HG02970 (cell line): ENCODE measurements at regions not wholly inside any gene's neighbourhood (a gene's known extent, or its start where the extent isn't known, plus 50 kb on each side); places are given as distances from the start of the nearest gene placed in this dataset.

ENCODE experiments used
- ATAC-seq: cut with Tn5 transposase; IDR thresholded peaks from one replicate; pipeline ENCODE4 v1.9.1; 2021; ENCODE audit warnings: mild to moderate bottlenecking, moderate library complexity, moderate number of reproducible peaks; ENCODE audit not compliant: unreplicated experiment, low FRiP score

DNA sequence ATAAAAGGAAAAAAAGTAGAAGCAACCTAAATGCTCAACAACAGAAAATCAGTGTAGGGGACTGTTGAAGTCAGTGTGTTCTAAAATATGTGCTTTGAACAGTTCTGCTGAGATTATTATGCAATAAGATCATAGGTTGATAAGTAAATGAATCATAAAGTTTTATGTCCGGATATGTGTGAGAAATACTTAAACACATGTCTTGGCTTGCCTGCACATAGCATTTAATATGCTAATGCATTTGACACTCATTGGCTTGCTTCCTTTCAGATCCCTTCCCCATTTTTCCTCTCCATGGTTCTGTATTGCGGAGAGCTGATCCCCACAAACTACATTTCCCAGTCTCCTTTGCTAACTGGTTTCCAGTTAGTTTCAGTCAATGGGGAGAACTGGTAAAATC is 573.8 kb upstream of the TBX3 start:
- ATAC-seq, result no peak

DNA sequence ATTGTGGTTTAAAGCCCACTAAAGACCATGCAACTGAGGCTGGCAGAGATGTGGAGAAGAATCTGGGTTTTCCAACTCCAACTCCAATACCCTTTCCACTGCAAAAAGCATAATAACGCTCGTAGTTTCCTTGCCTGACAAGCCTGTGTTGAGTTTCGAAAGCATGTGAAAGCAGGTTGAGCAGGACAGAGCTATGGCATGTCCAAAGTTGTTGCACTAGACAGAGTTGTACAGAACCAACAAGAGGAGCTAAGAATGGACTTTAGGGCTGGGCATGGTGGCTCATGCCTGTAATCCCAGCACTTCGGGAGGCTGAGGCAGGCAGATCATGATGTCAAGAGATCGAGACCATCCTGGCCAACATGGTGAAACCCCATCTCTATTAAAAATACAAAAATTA is 572.0 kb upstream of the TBX3 start:
- no peak for ATAC-seq

- no peak for ATAC-seq
Observed at GRCh38 chr12:115255257-115255656, 571.3 kb upstream of the TBX3 start.

GRCh38 chr12:115253049-115253448 is 569.1 kb upstream of the TBX3 start:
- no peak for ATAC-seq

DNA sequence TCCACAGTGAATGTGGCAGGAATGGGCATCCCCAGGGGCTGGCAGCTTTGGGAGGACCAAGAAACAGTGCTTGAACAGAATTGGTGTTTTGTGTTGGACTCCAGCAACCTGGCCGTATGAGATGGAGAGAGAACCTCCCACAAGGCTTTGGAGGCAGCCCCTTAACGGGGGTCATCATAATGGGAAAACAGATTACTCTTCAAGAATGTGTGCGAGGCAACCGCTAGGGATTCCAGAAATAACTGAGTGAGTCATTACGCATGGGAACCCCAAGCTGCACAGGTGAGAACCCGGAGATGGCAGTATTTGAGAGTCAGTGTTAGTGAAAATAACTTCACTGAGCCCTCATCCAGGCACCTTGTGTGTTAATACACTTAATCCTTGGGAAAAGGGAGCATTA is 567.8 kb upstream of the TBX3 start:
- ATAC-seq, result no peak

DNA sequence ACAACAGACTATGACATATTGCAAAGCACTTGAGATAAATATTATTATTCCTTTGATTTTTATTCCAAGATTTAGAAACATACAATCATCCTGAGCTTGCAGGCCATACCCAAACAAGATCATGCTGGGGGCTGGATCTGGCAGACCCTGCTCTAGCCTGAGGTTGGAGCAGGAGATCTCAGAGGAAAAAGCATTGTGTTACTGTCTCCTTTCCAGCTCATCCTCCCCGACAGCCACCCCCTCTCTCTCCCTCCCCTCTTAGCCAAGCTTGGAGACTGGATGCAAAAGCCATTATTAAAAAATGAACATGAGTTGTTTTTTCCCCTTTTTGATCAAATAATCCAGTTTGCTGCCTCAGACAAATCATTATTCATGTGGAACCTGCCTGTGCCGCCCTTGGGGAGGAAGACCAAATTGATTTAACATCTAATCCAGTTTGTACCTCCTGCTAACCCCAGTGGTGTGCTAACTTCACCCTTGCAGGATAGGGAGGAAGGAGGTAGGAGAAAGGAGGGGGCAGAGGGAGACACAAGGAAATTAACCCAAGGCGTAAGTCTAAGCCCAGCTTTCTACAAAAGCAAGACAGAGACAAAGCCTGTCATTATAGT is 565.8 kb upstream of the TBX3 start:
- no peak for ATAC-seq

DNA sequence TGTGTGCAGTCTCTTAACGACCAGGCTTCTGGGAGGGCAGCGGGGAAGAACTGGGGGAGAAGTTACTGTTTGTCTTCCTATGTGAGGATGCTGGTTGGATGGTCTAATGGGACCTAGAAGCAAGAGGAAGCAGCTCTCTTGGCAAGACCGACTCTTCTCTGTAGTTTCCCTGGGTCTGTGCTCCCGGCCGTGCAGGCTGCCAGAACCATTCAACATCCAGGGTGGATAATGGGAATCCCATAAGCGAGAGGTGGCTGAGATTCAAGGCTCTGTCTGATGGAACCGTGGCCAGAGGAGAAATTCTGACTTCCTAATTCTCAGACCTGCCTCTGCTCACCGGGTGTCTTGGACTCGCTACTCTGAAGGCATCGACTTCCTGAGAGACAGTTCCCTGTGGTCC is 561.0 kb upstream of the TBX3 start:
- ATAC-seq, result no peak

- ATAC-seq, result no peak
Observed at GRCh38 chr12:115243933-115244628, 560.1 kb upstream of the TBX3 start.

- no peak for ATAC-seq
Observed at GRCh38 chr12:115240251-115240650, 556.3 kb upstream of the TBX3 start.

DNA sequence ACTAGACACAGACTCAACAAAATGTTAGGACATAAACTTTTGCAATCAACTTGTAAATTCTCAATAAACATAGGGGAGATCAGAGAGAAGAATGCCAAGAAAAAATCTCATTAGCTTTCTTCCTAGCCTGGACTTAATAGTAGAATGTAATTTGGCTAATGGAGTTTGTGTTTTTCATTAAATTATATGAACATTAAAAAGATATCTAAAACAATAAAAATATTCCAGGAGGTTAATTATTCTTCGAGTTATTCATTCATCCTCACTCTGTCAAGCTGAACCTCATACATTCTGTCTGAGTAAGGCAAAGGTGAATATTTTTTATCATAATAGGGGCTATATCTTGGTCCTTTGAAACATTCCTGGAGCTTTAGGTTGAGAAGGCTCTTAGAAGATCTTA is 551.9 kb upstream of the TBX3 start:
- no peak for ATAC-seq

- ATAC-seq, result no peak
Observed at GRCh38 chr12:115233891-115234543, 550.0 kb upstream of the TBX3 start.

DNA sequence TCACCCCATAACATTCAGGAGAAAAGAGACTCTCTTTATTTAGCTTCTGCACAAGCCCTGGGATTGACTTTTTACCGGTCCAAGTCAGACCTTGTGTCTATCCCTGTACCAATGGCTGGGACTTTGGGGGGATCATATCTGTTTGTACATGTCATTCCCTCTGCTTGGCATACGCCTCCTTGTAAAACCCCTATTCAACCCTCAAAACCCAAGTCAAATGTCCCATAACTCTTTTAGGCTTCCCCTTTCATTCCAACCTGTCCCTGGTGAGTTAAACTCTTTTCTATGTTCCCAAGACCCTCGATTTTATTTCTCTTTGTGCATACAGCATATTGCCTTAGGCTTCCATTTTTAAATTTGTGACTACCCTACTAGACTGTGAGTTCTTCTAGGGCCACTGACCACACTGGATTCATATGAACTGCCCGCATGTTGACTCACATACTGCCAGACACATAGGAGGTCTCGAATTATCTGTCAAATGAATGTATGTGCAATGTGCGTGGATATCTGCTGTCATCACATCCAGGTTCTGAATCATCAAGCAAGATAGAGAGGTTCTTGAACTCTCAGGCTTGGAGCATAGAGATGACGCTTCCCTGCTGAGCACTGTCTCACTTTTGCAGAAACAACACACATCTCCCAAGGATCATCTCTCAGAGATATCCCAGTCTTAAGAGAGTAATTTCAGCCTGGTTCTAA is 548.6 kb upstream of the TBX3 start:
- no peak for ATAC-seq

- ATAC-seq, result no peak
Observed at GRCh38 chr12:115230606-115231005, 546.6 kb upstream of the TBX3 start.

DNA sequence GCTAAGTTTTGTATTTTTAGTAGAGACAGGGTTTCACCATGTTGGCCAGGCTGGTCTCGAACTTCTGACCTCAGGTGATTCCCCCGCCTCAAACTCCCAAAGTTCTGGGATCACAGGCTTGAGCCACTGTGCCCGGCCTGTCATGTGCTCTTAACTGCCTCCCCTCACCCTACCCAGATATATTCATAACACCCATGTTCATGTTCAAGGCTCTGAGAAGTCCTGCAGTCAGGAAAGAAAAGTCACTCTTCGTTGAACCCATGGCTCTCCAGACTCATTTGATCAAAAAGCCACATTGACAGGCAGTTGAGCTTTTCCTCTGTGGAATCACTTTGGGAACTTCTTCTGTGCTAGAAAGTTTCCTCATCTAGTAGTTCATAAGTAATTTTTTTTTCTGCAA is 545.5 kb upstream of the TBX3 start:
- no peak for ATAC-seq

DNA sequence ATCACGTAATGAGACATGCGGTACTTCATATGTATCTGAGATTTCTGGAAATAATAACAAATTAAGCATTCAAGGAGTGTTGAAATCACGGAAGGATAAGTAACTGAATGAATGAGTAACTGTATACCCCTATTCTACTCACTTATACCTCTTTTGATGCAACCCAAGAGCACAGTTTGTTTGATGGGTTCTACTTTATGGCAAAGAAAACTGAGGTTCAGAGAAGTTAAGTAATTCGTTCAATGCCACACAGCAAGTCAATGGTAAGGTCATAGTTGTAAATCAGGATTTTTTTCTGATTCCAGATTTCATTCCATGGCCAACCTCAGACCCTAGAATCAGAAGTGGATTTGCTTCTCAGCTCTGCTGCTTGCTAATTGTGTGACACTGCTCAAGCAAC is 544.5 kb upstream of the TBX3 start:
- ATAC-seq, result no peak

GRCh38 chr12:115227137-115227615 is 543.2 kb upstream of the TBX3 start:
- ATAC-seq, result no peak

DNA sequence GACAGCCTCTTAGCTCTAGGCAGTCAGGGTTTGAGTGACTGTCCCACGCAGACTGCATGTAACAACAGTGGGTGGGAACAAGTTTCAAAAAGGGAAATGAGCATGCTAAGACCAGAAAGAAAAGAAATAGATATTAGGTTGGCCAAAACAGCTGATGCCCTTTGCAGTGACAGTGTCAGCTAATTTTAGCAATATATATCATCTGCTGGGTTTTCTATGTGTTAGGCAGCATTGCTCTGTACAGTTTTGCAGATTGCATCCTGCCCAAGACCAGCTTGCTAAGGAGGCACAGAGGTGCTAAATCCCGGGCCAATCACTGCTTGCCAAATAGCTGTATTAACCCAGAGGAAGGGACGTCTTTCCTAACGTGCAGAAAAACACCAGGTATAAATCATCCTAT is 541.9 kb upstream of the TBX3 start:
- no peak for ATAC-seq

DNA sequence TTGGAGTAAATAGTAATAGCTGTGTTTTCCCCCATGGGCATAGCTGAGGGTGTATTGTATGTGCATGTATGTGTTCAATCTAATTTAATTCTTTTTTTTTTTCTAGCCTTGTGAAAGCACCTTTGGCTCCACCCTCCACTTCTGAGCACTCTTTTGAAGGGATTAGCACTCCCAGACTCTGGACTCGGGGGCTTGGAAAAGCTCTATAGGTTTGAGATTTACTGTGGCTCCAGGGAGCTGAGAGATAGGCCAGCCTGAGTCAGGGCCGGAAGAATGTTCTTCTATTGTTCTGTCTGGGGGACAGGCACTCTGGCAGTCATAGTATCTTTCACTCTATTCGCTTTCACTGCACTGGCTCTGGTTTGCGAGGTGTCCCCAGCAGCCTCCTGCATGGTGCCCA is 540.0 kb upstream of the TBX3 start:
- ATAC-seq, result no peak

GRCh38 chr12:115223322-115223721 is 539.3 kb upstream of the TBX3 start:
- ATAC-seq, result no peak

DNA sequence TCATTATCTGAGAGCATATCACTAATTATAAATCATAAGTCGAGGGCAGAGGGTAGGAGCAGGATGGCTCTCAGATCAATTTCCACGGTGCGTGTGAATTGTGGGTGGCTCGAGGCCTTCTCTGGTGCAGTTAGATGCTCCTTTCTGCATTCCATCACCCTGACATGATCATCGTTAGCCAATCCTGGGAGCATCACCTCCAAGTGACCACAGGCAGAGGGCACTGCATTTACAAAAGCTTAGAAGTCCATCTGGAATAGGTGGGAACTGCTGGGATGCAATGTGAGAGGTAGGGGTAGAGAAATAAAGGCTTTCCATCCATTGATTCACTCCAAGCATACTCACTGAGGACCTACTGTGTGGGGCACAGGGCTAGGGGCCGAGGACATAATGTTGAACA is 538.2 kb upstream of the TBX3 start:
- ATAC-seq, result no peak

- no peak for ATAC-seq
Observed at GRCh38 chr12:115216301-115216700, 532.3 kb upstream of the TBX3 start.
